H9 (cell line): ENCODE measurements at regions not wholly inside any gene's neighbourhood (a gene's known extent, or its start where the extent isn't known, plus 50 kb on each side); places are given as distances from the start of the nearest gene placed in this dataset.

Experiments
- DNase-seq: peaks from one replicate; pipeline ENCODE4 v3.0.0-alpha.2; 2017
- H2AFZ ChIP-seq: one replicate; pipeline ENCODE4 v1.6.1; 2013; ENCODE audit warnings: mild to moderate bottlenecking, low read length, control low read depth, moderate library complexity
- H2AK5ac ChIP-seq: 2 replicates; pipeline ENCODE4 v1.6.1; 2013; ENCODE audit warnings: low read length, control low read depth, mixed read lengths; ENCODE audit not compliant: insufficient read length
- H2BK120ac ChIP-seq: one replicate; pipeline ENCODE4 v1.6.1; 2013; ENCODE audit warnings: low read depth, mild to moderate bottlenecking, low read length, control low read depth, inconsistent platforms; ENCODE audit not compliant: poor library complexity, severe bottlenecking
- H2BK12ac ChIP-seq: 2 replicates; pipeline ENCODE4 v1.6.1; 2013; ENCODE audit warnings: low read length, control low read depth, mixed read lengths, low read depth; ENCODE audit not compliant: insufficient read length
- H2BK15ac ChIP-seq: 2 replicates; pipeline ENCODE4 v1.6.1; 2013; ENCODE audit warnings: low read depth, low read length, control low read depth
- H2BK20ac ChIP-seq: one replicate; pipeline ENCODE4 v1.6.1; 2013; ENCODE audit warnings: low read depth, mild to moderate bottlenecking, low read length, control low read depth, inconsistent platforms; ENCODE audit not compliant: poor library complexity, severe bottlenecking
- H2BK5ac ChIP-seq: 2 replicates; pipeline ENCODE4 v1.6.1; 2013; ENCODE audit warnings: low read length, control low read depth, mixed read lengths; ENCODE audit not compliant: insufficient read length
- H3K14ac ChIP-seq: 2 replicates; pipeline ENCODE4 v1.6.1; 2013; ENCODE audit warnings: low read length, control low read depth; ENCODE audit not compliant: insufficient read depth
- H3K18ac ChIP-seq: 2 replicates; pipeline ENCODE4 v1.6.1; 2013; ENCODE audit warnings: low read depth, mild to moderate bottlenecking, mixed read lengths, low read length, control low read depth; ENCODE audit not compliant: insufficient read length
- H3K23ac ChIP-seq: 2 replicates; pipeline ENCODE4 v1.6.1; 2013; ENCODE audit warnings: low read length, control low read depth, mixed read lengths, low read depth; ENCODE audit not compliant: insufficient read length
- H3K23me2 ChIP-seq: 2 replicates; pipeline ENCODE4 v1.6.1; 2013; ENCODE audit warnings: low read depth, mild to moderate bottlenecking, mixed read lengths, low read length, control low read depth; ENCODE audit not compliant: insufficient read length, poor library complexity, severe bottlenecking
- H3K27ac ChIP-seq: 2 replicates; pipeline ENCODE4 v1.5.1; 2013; ENCODE audit warnings: low read length, control low read depth, mixed read lengths, low read depth; ENCODE audit not compliant: insufficient read length
- H3K27me3 ChIP-seq: 2 replicates; pipeline ENCODE4 v1.6.1; 2013; ENCODE audit warnings: low read length, control low read depth, inconsistent platforms; ENCODE audit not compliant: insufficient read depth
- H3K4ac ChIP-seq: 2 replicates; pipeline ENCODE4 v1.6.1; 2013; ENCODE audit warnings: low read depth, mild to moderate bottlenecking, control low read depth, inconsistent platforms, low read length, moderate library complexity
- H3K4me1 ChIP-seq: 2 replicates; pipeline ENCODE4 v1.6.1; 2013; ENCODE audit warnings: low read length, control low read depth, inconsistent platforms; ENCODE audit not compliant: insufficient read depth
- H3K4me2 ChIP-seq: 2 replicates; pipeline ENCODE4 v1.6.1; 2013; ENCODE audit warnings: low read length, control low read depth, mixed read lengths; ENCODE audit not compliant: insufficient read length, insufficient read depth
- H3K56ac ChIP-seq: 2 replicates; pipeline ENCODE4 v1.6.1; 2013; ENCODE audit warnings: low read depth, mild to moderate bottlenecking, mixed read lengths, low read length, control low read depth; ENCODE audit not compliant: insufficient read length
- H3K79me1 ChIP-seq: 2 replicates; pipeline ENCODE4 v1.6.1; 2013; ENCODE audit warnings: low read depth, mild to moderate bottlenecking, moderate library complexity, low read length, control low read depth, inconsistent platforms; ENCODE audit not compliant: insufficient read depth, poor library complexity, severe bottlenecking
- H3K79me2 ChIP-seq: 2 replicates; pipeline ENCODE4 v1.6.1; 2013; ENCODE audit warnings: low read length, control low read depth, inconsistent platforms; ENCODE audit not compliant: insufficient read depth
- H3K9ac ChIP-seq: 2 replicates; pipeline ENCODE4 v1.6.1; 2013; ENCODE audit warnings: low read length, control low read depth, mixed read lengths; ENCODE audit not compliant: insufficient read length; ENCODE audit errors: extremely low read depth
- H3K9me3 ChIP-seq: one replicate; pipeline ENCODE4 v1.6.1; 2013; ENCODE audit warnings: low read depth, low read length, inconsistent platforms; ENCODE audit not compliant: control insufficient read depth
- H3T11ph ChIP-seq: one replicate; pipeline ENCODE4 v1.6.1; 2013; ENCODE audit warnings: mild to moderate bottlenecking, low read length, control low read depth, inconsistent platforms
- H4K20me1 ChIP-seq: one replicate; pipeline ENCODE4 v1.6.1; 2013; ENCODE audit not compliant: control insufficient read depth, insufficient read length, insufficient read depth
- H4K5ac ChIP-seq: 2 replicates; pipeline ENCODE4 v1.6.1; 2013; ENCODE audit warnings: low read depth, mild to moderate bottlenecking, mixed read lengths, low read length, control low read depth; ENCODE audit not compliant: insufficient read length
- H4K8ac ChIP-seq: replicated peaks from 2 replicates; pipeline ENCODE4 v1.6.1; 2013; ENCODE audit warnings: low read length, control low read depth, mixed read lengths, low read depth; ENCODE audit not compliant: insufficient read length
- H4K91ac ChIP-seq: 2 replicates; pipeline ENCODE4 v1.6.1; 2013; ENCODE audit warnings: low read depth, mild to moderate bottlenecking, moderate library complexity, mixed read lengths, low read length, control low read depth; ENCODE audit not compliant: insufficient read length
- H3K27ac Mint-ChIP-seq, 3 experiments: 2 replicates in 2 of 3; 3 replicates in 1 of 3; pipeline ENCODE4 v1.8.0; 2020 to 2021; ENCODE audit warnings: mixed read lengths in 3 of 3, mild to moderate bottlenecking in 1 of 3, moderate library complexity in 1 of 3
- H3K27me3 Mint-ChIP-seq: 2 replicates; pipeline ENCODE4 v1.8.0; 2021; ENCODE audit warnings: low read depth, mild to moderate bottlenecking, moderate library complexity, mixed read lengths
- H3K36me3 Mint-ChIP-seq, 3 experiments: 2 replicates in 2 of 3; 3 replicates in 1 of 3; pipeline ENCODE4 v1.8.0; 2020 to 2021; ENCODE audit warnings: low read depth in 3 of 3, mixed read lengths in 3 of 3; ENCODE audit not compliant: insufficient read depth in 1 of 3
- H3K4me1 Mint-ChIP-seq, 2 experiments: 2 replicates each; pipeline ENCODE4 v1.8.0; 2020; ENCODE audit warnings: mixed read lengths in 2 of 2
- H3K4me3 Mint-ChIP-seq, 2 experiments: 2 replicates in 1 of 2; 3 replicates in 1 of 2; pipeline ENCODE4 v1.8.0; 2020 to 2021; ENCODE audit warnings: mild to moderate bottlenecking in 2 of 2, mixed read lengths in 2 of 2, moderate library complexity in 1 of 2
- H3K9me3 Mint-ChIP-seq, 2 experiments: 2 replicates in 1 of 2; 3 replicates in 1 of 2; pipeline ENCODE4 v1.8.0; 2020; ENCODE audit warnings: mild to moderate bottlenecking in 2 of 2, mixed read lengths in 2 of 2, moderate library complexity in 1 of 2
- CTCF ChIP-seq: fragments of 200-600 bp; sonication (generic); conservative IDR thresholded peaks from 3 replicates; pipeline ENCODE4 v1.8.0; 2021; ENCODE audit warnings: antibody characterized with exemption, mild to moderate bottlenecking
- WGBS: extraction: QIAGEN DNeasy Blood & Tissue Kit; methylation state at CpG from one replicate; pipeline ENCODE4 v1.1.7; 2013; ENCODE audit warnings: missing lambda C conversion rate, low lambda C conversion rate, mixed read lengths; ENCODE audit not compliant: insufficient read length; ENCODE audit errors: extremely low coverage; 5-methylcytosine and 5-hydroxymethylcytosine counted together

- Histone ChIP-seq H3K18ac (no peak overlapping the region), H3K9me3 (no peaks in the 10 kb centered on the region), H3T11ph (no peak overlapping the region), H3K4me1 (no peaks in the 10 kb centered on the region), H2BK5ac (no peak overlapping the region), H3K14ac (no peak overlapping the region), H3K27ac (no peak overlapping the region), H4K91ac (no peak overlapping the region), H3K27me3 (no peaks in the 10 kb centered on the region), H2BK20ac (no peak overlapping the region), H2AK5ac (no peak overlapping the region), H2BK120ac (no peak overlapping the region), H3K56ac (no peak overlapping the region), H4K20me1 (no peaks in the 10 kb centered on the region), H3K4ac (no peak overlapping the region), H2AFZ (no peak overlapping the region), H2BK12ac (no peak overlapping the region), H3K79me2 (no peaks in the 10 kb centered on the region), H4K8ac (no peak overlapping the region), H3K4me2 (no peak overlapping the region), H4K5ac (no peak overlapping the region), H3K23me2 (no peaks in the 10 kb centered on the region), H3K79me1 (no peaks in the 10 kb centered on the region), H3K23ac (no peak overlapping the region), H3K9ac (no peak overlapping the region), H2BK15ac (no peak overlapping the region)
- DNase-seq, result no peak
- Mint-ChIP-seq H3K27ac (no peak overlapping the region), H3K27me3 (no peaks in the 10 kb centered on the region), H3K4me3 (no peak overlapping the region), H3K9me3 (no peaks in the 10 kb centered on the region; a peak in 1 of 5 replicates), H3K36me3 (no peaks in the 10 kb centered on the region), H3K4me1 (peaks cover 0 to 7% of the 10 kb centered on the region in 2 experiments; a peak in 2 of 4 replicates)
- no peak for TF ChIP-seq CTCF
- WGBS, result no CpG with 5 or more reads among the region's 2 CpGs
Observed at GRCh38 chr7:144937199-144937598, 101.3 kb upstream of the TPK1 start.
